GM15510 (cell line): ENCODE measurements at regions not wholly inside any gene's neighbourhood (a gene's known extent, or its start where the extent isn't known, plus 50 kb on each side); places are given as distances from the start of the nearest gene placed in this dataset.

Experiments used
- POLR2A ChIP-seq: IDR thresholded peaks from 3 replicates; pipeline ENCODE4 v1.6.1; 2011; ENCODE audit warnings: borderline replicate concordance; ENCODE audit not compliant: insufficient read length; ENCODE audit errors: extremely low read depth

- TF ChIP-seq POLR2A: no peak
Measured at GRCh38 chr16:86306011-86306644, 204.2 kb upstream of the FOXF1 start.

- TF ChIP-seq POLR2A: no peak
Measured at GRCh38 chr16:86306811-86307513, 203.4 kb upstream of the FOXF1 start.

GRCh38 chr16:86307514-86307903 is 202.8 kb upstream of the FOXF1 start:
- no peak for TF ChIP-seq POLR2A

- TF ChIP-seq POLR2A: no peak
Measured at GRCh38 chr16:86308514-86308913, 201.8 kb upstream of the FOXF1 start.

GRCh38 chr16:86313631-86314030 is 196.7 kb upstream of the FOXF1 start:
- no peak for TF ChIP-seq POLR2A

- TF ChIP-seq POLR2A: no peak
Measured at GRCh38 chr16:86314402-86315025, 195.8 kb upstream of the FOXF1 start.

GRCh38 chr16:86316967-86317812 is 193.1 kb upstream of the FOXF1 start:
- no peak for TF ChIP-seq POLR2A

GRCh38 chr16:86317813-86318650 is 192.3 kb upstream of the FOXF1 start:
- TF ChIP-seq POLR2A: no peak

GRCh38 chr16:86319585-86320236 is 190.6 kb upstream of the FOXF1 start:
- TF ChIP-seq POLR2A: no peak

GRCh38 chr16:86320237-86320595 is 190.1 kb upstream of the FOXF1 start:
- TF ChIP-seq POLR2A: no peak

GRCh38 chr16:86321491-86321890 is 188.8 kb upstream of the FOXF1 start:
- TF ChIP-seq POLR2A: no peak

- TF ChIP-seq POLR2A: no peak
Measured at GRCh38 chr16:86322283-86322682, 188.0 kb upstream of the FOXF1 start.

GRCh38 chr16:86322806-86323205 is 187.5 kb upstream of the FOXF1 start:
- TF ChIP-seq POLR2A: no peak

- TF ChIP-seq POLR2A: no peak
Measured at GRCh38 chr16:86324320-86324719, 186.0 kb upstream of the FOXF1 start.
